HCT116 (cell line): ENCODE measurements at regions not wholly inside any gene's neighbourhood (a gene's known extent, or its start where the extent isn't known, plus 50 kb on each side); places are given as distances from the start of the nearest gene placed in this dataset.

Experiments used
- ATAC-seq: fragments of 200-7000 bp; cut with Tn5 transposase; 2 replicates; pipeline ENCODE4 v1.9.1; 2020; ENCODE audit warnings: mild to moderate bottlenecking, moderate library complexity
- BruUV-seq: library from RNA; stranded (reverse); fragments of 400-500 nt; replicated peaks from 2 replicates; lab custom pipeline; 2021; lab: Mats Ljungman, UMichigan
- CTCF ChIA-PET: fragments of 300-600 bp; sonication (Branson Sonifier 250); formaldehyde crosslinking; loops from one replicate; lab custom pipeline; 2021; ENCODE audit warnings: antibody characterized with exemption; lab: Charles Lee
- POLR2A ChIA-PET: fragments of 300-600, 350-600 bp; sonication (Branson Sonifier 250); formaldehyde crosslinking; loops from one replicate; lab custom pipeline; 2021; ENCODE audit warnings: antibody characterized with exemption; lab: Charles Lee
- RAD21 ChIA-PET, 2 experiments: fragments of 300-600 bp; sonication (Branson Sonifier 250); formaldehyde crosslinking; loops; one replicate each; lab custom pipeline; 2023; ENCODE audit warnings: low total read pairs in 2 of 2; ENCODE audit not compliant: uncharacterized antibody in 2 of 2, unreplicated experiment in 2 of 2, low non-redundant PET in 1 of 2; lab: Charles Lee
- DNase-seq: peaks from one replicate; pipeline ENCODE4 v3.0.0-alpha.2; 2010; ENCODE audit warnings: low read depth, low spot score
- H2AFZ ChIP-seq: fragments of 200-600 bp; shearing (Covaris generic), sonication (generic); 2 replicates; pipeline ENCODE4 v1.6.1; 2017; ENCODE audit warnings: low read depth, mixed run types, mixed read lengths, antibody characterized with exemption, low read length; ENCODE audit not compliant: poor library complexity, severe bottlenecking
- H3K27ac ChIP-seq: 2 replicates; pipeline ENCODE4 v1.5.1; 2012; ENCODE audit warnings: low read depth, low read length
- H3K27me3 ChIP-seq: fragments of 200-600 bp; sonication (generic); 2 replicates; pipeline ENCODE4 v1.6.1; 2016; ENCODE audit warnings: mixed run types, low read length, mixed read lengths; ENCODE audit not compliant: insufficient read depth
- H3K36me3 ChIP-seq, 2 experiments: fragments of 200-500 bp in 1 of 2; fragments of 200-600 bp in 1 of 2; sonication (Bioruptor generic) in 1 of 2; sonication (generic) in 1 of 2; 2 replicates each; pipeline versions ENCODE4 v1.5.1 to v1.6.1; 2014 to 2016; ENCODE audit warnings: low read length in 2 of 2, inconsistent platforms in 1 of 2, mixed read lengths in 1 of 2, mixed run types in 1 of 2; ENCODE audit not compliant: insufficient read depth in 2 of 2, control insufficient read depth in 1 of 2
- H3K4me1 ChIP-seq, 2 experiments: fragments of 200-600 bp in 1 of 2; sonication (generic) in 1 of 2; 2 replicates each; pipeline versions ENCODE4 v1.5.1 to v1.6.1; 2012 to 2017; ENCODE audit warnings: low read length in 2 of 2, inconsistent platforms in 1 of 2, mild to moderate bottlenecking in 1 of 2, mixed read lengths in 1 of 2, mixed run types in 1 of 2, moderate library complexity in 1 of 2; ENCODE audit not compliant: insufficient read depth in 2 of 2, control insufficient read depth in 1 of 2
- H3K4me2 ChIP-seq: fragments of 200-600 bp; sonication (generic); 2 replicates; pipeline ENCODE4 v1.6.1; 2017; ENCODE audit warnings: mixed run types, low read length, mixed read lengths
- H3K4me3 ChIP-seq, 2 experiments: fragments of 200-600 bp in 1 of 2; sonication (generic) in 1 of 2; replicated peaks in 1 of 2; 2 replicates each; pipeline ENCODE4 v1.5.1; 2011 to 2016; ENCODE audit warnings: low read length in 2 of 2, control low read depth in 1 of 2, low read depth in 1 of 2, mild to moderate bottlenecking in 1 of 2, mixed read lengths in 1 of 2, mixed run types in 1 of 2
- H3K79me2 ChIP-seq: fragments of 200-600 bp; sonication (generic); 2 replicates; pipeline ENCODE4 v1.6.1; 2017; ENCODE audit warnings: mild to moderate bottlenecking, mixed run types, low read length, moderate library complexity, mixed read lengths; ENCODE audit not compliant: insufficient read depth
- H3K9ac ChIP-seq: fragments of 200-600 bp; sonication (generic); 2 replicates; pipeline ENCODE4 v1.6.1; 2016; ENCODE audit warnings: low read length, mixed read lengths
- H3K9me2 ChIP-seq: fragments of 200-600 bp; sonication (generic), shearing (Covaris generic); 2 replicates; pipeline ENCODE4 v1.6.1; 2017; ENCODE audit warnings: mixed run types, mild to moderate bottlenecking, moderate library complexity; ENCODE audit not compliant: insufficient read depth
- H3K9me3 ChIP-seq, 2 experiments: fragments of 200-500 bp in 1 of 2; fragments of 200-600 bp in 1 of 2; sonication (Bioruptor generic) in 1 of 2; sonication (generic) in 1 of 2; 2 replicates each; pipeline ENCODE4 v1.6.1; 2014 to 2017; ENCODE audit warnings: low read length in 2 of 2, mixed read lengths in 2 of 2, inconsistent platforms in 1 of 2, low read depth in 1 of 2, mild to moderate bottlenecking in 1 of 2, mixed run types in 1 of 2, moderate library complexity in 1 of 2; ENCODE audit not compliant: control insufficient read depth in 1 of 2, insufficient read depth in 1 of 2
- H4K20me1 ChIP-seq: fragments of 200-600 bp; sonication (generic), shearing (Covaris generic); 2 replicates; pipeline ENCODE4 v1.6.1; 2017; ENCODE audit warnings: mixed run types, mild to moderate bottlenecking, moderate library complexity; ENCODE audit not compliant: insufficient read depth
- CBX3 ChIP-seq: IDR thresholded peaks from 2 replicates; pipeline ENCODE4 v1.6.1; 2012; ENCODE audit warnings: low read depth
- CTCF ChIP-seq, 3 experiments: fragments of 200-600 bp in 1 of 3; sonication (generic) in 1 of 3; IDR thresholded peaks in 2 of 3; conservative IDR thresholded peaks in 1 of 3; 2 replicates each; pipeline ENCODE4 v1.5.1; 2012 to 2017; ENCODE audit warnings: low read depth in 2 of 3, low read length in 2 of 3, antibody characterized with exemption in 1 of 3, borderline replicate concordance in 1 of 3, control low read depth in 1 of 3, mild to moderate bottlenecking in 1 of 3, mixed read lengths in 1 of 3, mixed run types in 1 of 3, moderate library complexity in 1 of 3; ENCODE audit not compliant: insufficient read depth in 1 of 3
- EZH2 ChIP-seq: fragments of 200-600 bp; sonication (generic); IDR thresholded peaks from 2 replicates; pipeline ENCODE4 v1.6.1; 2017; ENCODE audit warnings: antibody characterized with exemption, mixed run types
- EZH2phosphoT487 ChIP-seq: fragments of 200-600 bp; IDR thresholded peaks from 2 replicates; pipeline ENCODE4 v1.6.1; 2018; ENCODE audit warnings: antibody characterized with exemption, borderline replicate concordance
- FOSL1 ChIP-seq: IDR thresholded peaks from 2 replicates; pipeline ENCODE4 v1.6.1; 2012; ENCODE audit warnings: low read depth
- JUND ChIP-seq: IDR thresholded peaks from 2 replicates; pipeline ENCODE4 v1.6.1; 2012
- MAX ChIP-seq: IDR thresholded peaks from 2 replicates; pipeline ENCODE4 v1.6.1; 2012
- RAD21 ChIP-seq: IDR thresholded peaks from 2 replicates; pipeline ENCODE4 v1.6.1; 2012; ENCODE audit warnings: low read depth, mild to moderate bottlenecking
- REST ChIP-seq: IDR thresholded peaks from 2 replicates; pipeline ENCODE4 v1.6.1; 2012; ENCODE audit warnings: low read depth
- TCF7L2 ChIP-seq: IDR thresholded peaks from 2 replicates; pipeline ENCODE4 v1.7.0; 2011; ENCODE audit warnings: borderline replicate concordance, inconsistent platforms; ENCODE audit not compliant: insufficient read depth, insufficient read length; ENCODE audit errors: extremely low read depth
- YY1 ChIP-seq: IDR thresholded peaks from 2 replicates; pipeline ENCODE4 v1.6.1; 2011; ENCODE audit warnings: low read length, low read depth, moderate library complexity, mild to moderate bottlenecking; ENCODE audit not compliant: insufficient replicate concordance; ENCODE audit errors: extremely low read depth
- ZBTB33 ChIP-seq: IDR thresholded peaks from 2 replicates; pipeline ENCODE4 v1.6.1; 2011; ENCODE audit warnings: mild to moderate bottlenecking, low read length, moderate library complexity; ENCODE audit not compliant: insufficient replicate concordance; ENCODE audit errors: extremely low read depth
- intact Hi-C: fragments of 100-400 bp; cut with micrococcal nuclease; formaldehyde crosslinking; loops from 2 replicates; pipeline ENCODE4 v1.10.0; 2022

GRCh38 chr2:120415060-120415459, 69.1 kb downstream of the INHBB start:
- ChIA-PET RAD21 (no interaction called here), CTCF (no interaction called here), POLR2A (no interaction called here)
- Histone ChIP-seq H3K27ac (no peak overlapping the region), H3K27me3 (0 out of 2 replicates have a peak, but pooled peaks cover 1% of the 10 kb centered on the region), H3K4me1 (no peaks in the 10 kb centered on the region), H3K79me2 (no peaks in the 10 kb centered on the region), H3K9me3 (peaks cover 0 to 2% of the 10 kb centered on the region in 2 experiments; a peak in 1 of 4 replicates), H3K4me2 (no peak overlapping the region), H3K9me2 (no peaks in the 10 kb centered on the region), H3K9ac (no peak overlapping the region), H4K20me1 (no peaks in the 10 kb centered on the region), H3K4me3 (no peak overlapping the region), H2AFZ (no peak overlapping the region), H3K36me3 (no peaks in the 10 kb centered on the region)
- intact Hi-C loops, result no loop called here
- TF ChIP-seq YY1 (no peak), EZH2 (no peak), MAX (no peak), RAD21 (no peak), CBX3 (no peak), JUND (no peak), FOSL1 (no peak), ZBTB33 (no peak), TCF7L2 (no peak), EZH2phosphoT487 (no peak), REST (no peak), CTCF (IDR thresholded peaks at IDR 0.05 in 2 of 3, conservative IDR thresholded peaks at IDR 0.05 in 1 of 3; ENCODE audit: borderline replicate concordance in 1 of 3, insufficient read depth in 1 of 3, low read depth in 2 of 3, low read length in 2 of 3) (no peak)
- no TSS peak for BruUV-seq
- no peak for DNase-seq
- ATAC-seq, result no peak
